Fibroblast of lung (primary cell): ENCODE measurements at regions not wholly inside any gene's neighbourhood (a gene's known extent, or its start where the extent isn't known, plus 50 kb on each side); places are given as distances from the start of the nearest gene placed in this dataset.

Experiments
- DNase-seq, 2 donors: peaks; one replicate each; pipeline versions ENCODE4 v3.0.0 to v3.0.0-alpha.2; 2010; ENCODE audit warnings: low read depth in 2 of 2
- H2AFZ ChIP-seq: 2 replicates; pipeline ENCODE4 v1.5.1; 2012; ENCODE audit warnings: low read length, control low read depth, inconsistent platforms
- H3K27ac ChIP-seq: 2 replicates; pipeline ENCODE4 v1.5.1; 2011; ENCODE audit warnings: low read length, control low read depth; ENCODE audit not compliant: insufficient read depth
- H3K27me3 ChIP-seq: 2 replicates; pipeline ENCODE4 v1.5.1; 2011; ENCODE audit warnings: mild to moderate bottlenecking, low read length; ENCODE audit not compliant: control insufficient read depth, insufficient read depth
- H3K36me3 ChIP-seq: 2 replicates; pipeline ENCODE4 v1.5.1; 2011; ENCODE audit warnings: low read length; ENCODE audit not compliant: control insufficient read depth, insufficient read depth
- H3K4me1 ChIP-seq: 2 replicates; pipeline ENCODE4 v1.5.1; 2011; ENCODE audit warnings: low read length; ENCODE audit not compliant: control insufficient read depth, insufficient read depth; ENCODE audit errors: extremely low read depth
- H3K4me2 ChIP-seq: 2 replicates; pipeline ENCODE4 v1.5.1; 2011; ENCODE audit warnings: low read length, control low read depth; ENCODE audit not compliant: insufficient read depth; ENCODE audit errors: extremely low read depth
- H3K4me3 ChIP-seq, 4 experiments: fragments of 200-600 bp in 1 of 4; sonication (generic) in 1 of 4; replicated peaks in 1 of 4; 2 replicates each; pipeline ENCODE4 v1.5.1; 2011 to 2016; ENCODE audit warnings: low read length in 4 of 4, low read depth in 3 of 4, mild to moderate bottlenecking in 3 of 4, control low read depth in 2 of 4, inconsistent platforms in 1 of 4, mixed read lengths in 1 of 4; ENCODE audit not compliant: insufficient read depth in 1 of 4; ENCODE audit errors: control extremely low read depth in 1 of 4
- H3K79me2 ChIP-seq: 2 replicates; pipeline ENCODE4 v1.5.1; 2012; ENCODE audit warnings: mild to moderate bottlenecking, low read length, inconsistent platforms; ENCODE audit not compliant: control insufficient read depth, insufficient read depth
- H3K9ac ChIP-seq: 2 replicates; pipeline ENCODE4 v1.5.1; 2011; ENCODE audit warnings: mild to moderate bottlenecking, low read length, control low read depth; ENCODE audit not compliant: insufficient read depth
- H3K9me3 ChIP-seq: 2 replicates; pipeline ENCODE4 v1.5.1; 2012; ENCODE audit warnings: low read depth, low read length; ENCODE audit not compliant: control insufficient read depth, insufficient read depth
- H4K20me1 ChIP-seq: 2 replicates; pipeline ENCODE4 v1.5.1; 2011; ENCODE audit warnings: low read length; ENCODE audit not compliant: control insufficient read depth, insufficient read depth; ENCODE audit errors: extremely low read depth
- EZH2 ChIP-seq: IDR thresholded peaks from 2 replicates; pipeline ENCODE4 v1.5.1; 2012; ENCODE audit warnings: low read length, control low read depth, mild to moderate bottlenecking; ENCODE audit errors: missing control alignments
- TF ChIP-seq, protein P1 (sequence below), 2 donors: IDR thresholded peaks in 1 of 2; conservative IDR thresholded peaks in 1 of 2; 1 replicate in 1 of 2; 2 replicates in 1 of 2; pipeline ENCODE4 v1.5.1; 2011 to 2012; ENCODE audit warnings: low read length in 2 of 2, control low read depth in 1 of 2, inconsistent platforms in 1 of 2, low read depth in 1 of 2, mild to moderate bottlenecking in 1 of 2

DNA sequence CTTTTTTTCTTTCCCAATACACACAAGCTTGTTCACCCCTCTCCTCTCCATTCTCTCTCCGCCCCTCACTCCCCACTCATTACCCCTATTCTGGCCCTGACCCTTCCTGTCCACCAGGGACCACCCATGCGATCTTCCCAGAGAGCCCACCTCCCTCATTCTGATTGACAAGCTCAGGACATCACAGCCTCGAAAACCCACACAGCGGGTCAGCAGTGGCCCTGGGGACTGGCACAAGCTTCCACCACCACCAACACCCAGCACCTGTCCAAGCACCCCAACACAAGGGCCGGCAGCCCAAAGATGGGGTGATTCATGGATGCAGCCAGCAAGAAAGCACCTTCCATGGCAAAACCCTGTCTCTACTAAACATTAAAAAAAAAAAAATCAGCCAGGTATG, 50.0 kb upstream of the USP6NL start:
- TF ChIP-seq EZH2, result no peak
- TF ChIP-seq, protein P1, sequence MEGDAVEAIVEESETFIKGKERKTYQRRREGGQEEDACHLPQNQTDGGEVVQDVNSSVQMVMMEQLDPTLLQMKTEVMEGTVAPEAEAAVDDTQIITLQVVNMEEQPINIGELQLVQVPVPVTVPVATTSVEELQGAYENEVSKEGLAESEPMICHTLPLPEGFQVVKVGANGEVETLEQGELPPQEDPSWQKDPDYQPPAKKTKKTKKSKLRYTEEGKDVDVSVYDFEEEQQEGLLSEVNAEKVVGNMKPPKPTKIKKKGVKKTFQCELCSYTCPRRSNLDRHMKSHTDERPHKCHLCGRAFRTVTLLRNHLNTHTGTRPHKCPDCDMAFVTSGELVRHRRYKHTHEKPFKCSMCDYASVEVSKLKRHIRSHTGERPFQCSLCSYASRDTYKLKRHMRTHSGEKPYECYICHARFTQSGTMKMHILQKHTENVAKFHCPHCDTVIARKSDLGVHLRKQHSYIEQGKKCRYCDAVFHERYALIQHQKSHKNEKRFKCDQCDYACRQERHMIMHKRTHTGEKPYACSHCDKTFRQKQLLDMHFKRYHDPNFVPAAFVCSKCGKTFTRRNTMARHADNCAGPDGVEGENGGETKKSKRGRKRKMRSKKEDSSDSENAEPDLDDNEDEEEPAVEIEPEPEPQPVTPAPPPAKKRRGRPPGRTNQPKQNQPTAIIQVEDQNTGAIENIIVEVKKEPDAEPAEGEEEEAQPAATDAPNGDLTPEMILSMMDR (conservative IDR thresholded peaks at IDR 0.05 in 1 of 2, IDR thresholded peaks at IDR 0.05 in 1 of 2; ENCODE audit: low read depth in 1 of 2, low read length in 2 of 2), result no peak
- Histone ChIP-seq H2AFZ (no peak overlapping the region), H3K27me3 (no peaks in the 10 kb centered on the region), H3K4me1 (no peaks in the 10 kb centered on the region), H3K79me2 (no peaks in the 10 kb centered on the region), H3K9ac (no peak overlapping the region), H3K4me2 (no peak overlapping the region), H3K9me3 (no peaks in the 10 kb centered on the region), H3K4me3 (no peak overlapping the region), H3K36me3 (no peaks in the 10 kb centered on the region), H3K27ac (no peak overlapping the region), H4K20me1 (no peaks in the 10 kb centered on the region)
- no peak for DNase-seq
